ES-I3 (cell line): ENCODE measurements at regions not wholly inside any gene's neighbourhood (a gene's known extent, or its start where the extent isn't known, plus 50 kb on each side); places are given as distances from the start of the nearest gene placed in this dataset.

ENCODE experiments used
- H3K36me3 ChIP-seq: 2 replicates; pipeline ENCODE4 v1.6.1; 2013; ENCODE audit warnings: mild to moderate bottlenecking, low read length, control low read depth, moderate library complexity; ENCODE audit not compliant: insufficient read depth
- H3K4me1 ChIP-seq: 2 replicates; pipeline ENCODE4 v1.6.1; 2013; ENCODE audit warnings: mild to moderate bottlenecking, control low read depth, low read length; ENCODE audit not compliant: insufficient read depth
- H3K9ac ChIP-seq: 2 replicates; pipeline ENCODE4 v1.6.1; 2013; ENCODE audit warnings: low read depth, mild to moderate bottlenecking, low read length, moderate library complexity
- H3K9me3 ChIP-seq: 2 replicates; pipeline ENCODE4 v1.6.1; 2013; ENCODE audit warnings: mild to moderate bottlenecking, low read length, moderate library complexity; ENCODE audit not compliant: control insufficient read depth, insufficient read depth

DNA sequence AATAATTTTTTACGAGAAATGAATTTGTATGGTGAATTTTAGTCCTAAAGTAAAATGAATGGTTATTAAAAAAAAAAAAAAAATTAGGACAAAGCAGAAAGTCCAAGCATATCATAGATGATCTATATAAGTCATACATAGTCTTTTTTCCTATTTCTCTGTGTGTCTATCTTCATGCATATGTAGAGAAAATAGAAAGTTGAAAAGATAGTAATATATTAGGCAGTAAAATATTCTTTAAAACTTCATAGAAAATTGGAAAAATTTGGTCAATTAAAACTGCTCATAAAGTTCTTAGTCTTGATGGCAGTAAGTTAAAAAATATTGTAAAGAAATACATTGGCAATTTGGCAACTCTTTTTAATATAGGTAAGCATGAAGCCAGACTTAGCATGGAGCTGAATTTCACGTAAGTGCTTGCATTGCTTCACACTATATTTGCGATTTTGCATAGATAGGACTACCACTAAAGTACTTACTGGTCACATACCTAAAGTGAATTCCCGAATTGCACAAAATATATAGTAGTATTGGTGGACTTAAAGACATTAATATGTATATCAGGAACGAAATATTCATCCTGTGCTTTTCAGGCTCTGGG is 303.8 kb downstream of the IPO8 start:
- Histone ChIP-seq H3K9ac (no peak overlapping the region), H3K9me3 (peaks cover 18% of the 10 kb centered on the region), H3K36me3 (no peaks in the 10 kb centered on the region), H3K4me1 (no peaks in the 10 kb centered on the region)

DNA sequence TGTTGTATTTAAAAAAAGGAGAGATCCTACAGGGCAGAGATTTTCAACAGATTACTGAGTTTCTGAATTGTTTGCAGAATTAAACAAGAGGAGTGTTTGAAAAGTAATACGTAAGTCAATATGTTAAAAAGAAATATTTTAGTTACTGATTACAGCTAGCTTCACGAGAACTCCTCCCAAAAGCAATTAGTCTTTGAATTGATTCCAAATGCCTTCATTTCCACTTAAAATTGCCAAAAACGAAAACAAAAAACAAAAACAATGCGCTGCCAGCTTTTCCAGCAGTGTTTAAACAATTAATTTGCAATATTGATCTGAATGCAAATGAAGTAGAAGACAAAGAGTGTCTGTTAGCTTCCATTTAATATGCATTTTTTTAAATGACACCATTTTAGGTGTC is 310.0 kb downstream of the IPO8 start:
- no peak overlapping the region for H3K9ac ChIP-seq
- no peaks in the 10 kb centered on the region; the same call in 1 of the 2 replicates for H3K9me3 ChIP-seq
- no peaks in the 10 kb centered on the region for H3K36me3 ChIP-seq
- no peaks in the 10 kb centered on the region for H3K4me1 ChIP-seq

DNA sequence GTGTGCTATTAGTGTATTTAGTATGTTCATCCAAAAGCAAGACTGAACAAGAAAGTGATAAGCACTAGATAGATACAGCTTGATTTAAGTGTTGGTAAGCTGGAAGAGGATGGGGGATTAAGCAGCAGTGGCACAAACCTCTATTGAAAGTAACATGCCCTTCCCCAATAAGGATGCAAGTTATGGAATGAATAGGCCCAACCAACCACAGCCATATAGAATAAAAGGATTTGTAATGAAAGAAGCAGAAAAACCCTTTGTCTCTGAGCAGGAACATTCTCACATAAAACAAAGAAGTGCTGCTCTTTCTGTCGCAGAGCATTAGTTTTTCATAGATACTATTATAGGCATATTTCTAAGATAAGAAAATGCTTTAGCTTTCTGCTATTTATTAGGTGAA is 310.7 kb downstream of the IPO8 start:
- Histone ChIP-seq H3K36me3 (no peaks in the 10 kb centered on the region), H3K4me1 (no peaks in the 10 kb centered on the region), H3K9ac (no peak overlapping the region), H3K9me3 (no peaks in the 10 kb centered on the region; the same call in 1 of the 2 replicates)

DNA sequence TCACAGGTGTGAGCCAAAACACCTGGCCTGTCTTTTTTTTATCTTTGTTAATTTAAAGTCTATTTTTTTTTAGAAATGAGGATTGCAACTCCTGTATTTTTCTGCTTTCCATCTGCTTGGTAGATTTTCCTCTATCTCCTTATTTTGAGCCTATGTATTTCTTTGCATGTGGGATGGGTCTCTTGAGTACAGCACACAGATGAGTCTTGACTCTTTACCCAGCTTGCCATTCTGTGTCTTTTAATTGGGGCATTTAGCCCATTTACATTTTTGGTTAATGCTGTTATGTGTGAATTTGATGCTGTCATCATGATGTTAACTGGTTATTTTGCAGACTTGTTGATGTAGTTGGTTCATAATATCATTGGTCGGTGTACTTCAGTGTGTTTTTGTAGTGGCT is 317.4 kb downstream of the IPO8 start:
- Histone ChIP-seq H3K4me1 (no peaks in the 10 kb centered on the region), H3K9ac (no peak overlapping the region), H3K9me3 (no peaks in the 10 kb centered on the region), H3K36me3 (no peaks in the 10 kb centered on the region)

DNA sequence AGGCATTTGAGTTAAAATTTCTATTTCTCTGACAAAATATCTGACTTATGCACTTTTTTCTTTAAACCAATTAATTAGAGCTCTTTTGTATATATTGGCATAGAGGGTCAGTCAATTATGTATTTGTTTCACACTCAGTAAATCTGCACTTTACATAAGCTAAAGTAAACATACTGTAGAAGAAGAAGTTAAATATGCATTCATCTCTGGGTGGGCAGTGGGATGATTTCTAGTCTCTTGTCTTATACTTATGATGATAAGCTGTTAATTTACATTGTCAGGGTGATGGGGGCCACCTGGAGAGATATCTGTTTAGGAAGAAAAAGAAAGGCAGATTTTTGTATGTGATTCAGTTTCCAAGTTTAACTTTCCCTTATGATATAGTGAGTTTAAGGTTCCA is 330.8 kb downstream of the IPO8 start:
- Histone ChIP-seq H3K9ac (no peak overlapping the region), H3K36me3 (no peaks in the 10 kb centered on the region), H3K9me3 (peaks cover 3% of the 10 kb centered on the region; the same call in 1 of the 2 replicates), H3K4me1 (no peaks in the 10 kb centered on the region)

DNA sequence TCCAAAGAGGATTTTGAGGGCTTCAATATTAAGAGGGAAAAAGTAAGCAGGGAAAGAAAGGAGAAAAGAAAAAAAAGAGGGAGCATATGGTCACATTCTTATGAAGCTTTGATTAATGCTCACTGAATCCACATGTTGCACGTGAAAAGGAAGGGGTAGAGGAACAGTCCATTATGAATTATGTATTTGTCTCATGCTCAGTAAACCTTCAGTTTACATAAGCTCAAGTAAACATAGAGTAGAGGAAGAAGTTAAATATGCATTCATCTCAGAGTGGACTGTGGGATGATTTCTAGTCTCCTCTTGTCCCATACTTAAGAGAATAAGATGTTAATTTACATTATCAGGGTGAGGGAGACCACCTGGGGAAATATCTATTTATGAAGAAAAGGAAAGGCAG is 334.5 kb downstream of the IPO8 start:
- peaks cover 3% of the 10 kb centered on the region; the same call in 1 of the 2 replicates for H3K9me3 ChIP-seq
- no peaks in the 10 kb centered on the region for H3K4me1 ChIP-seq
- H3K36me3 ChIP-seq, result no peaks in the 10 kb centered on the region
- H3K9ac ChIP-seq, result no peak overlapping the region

DNA sequence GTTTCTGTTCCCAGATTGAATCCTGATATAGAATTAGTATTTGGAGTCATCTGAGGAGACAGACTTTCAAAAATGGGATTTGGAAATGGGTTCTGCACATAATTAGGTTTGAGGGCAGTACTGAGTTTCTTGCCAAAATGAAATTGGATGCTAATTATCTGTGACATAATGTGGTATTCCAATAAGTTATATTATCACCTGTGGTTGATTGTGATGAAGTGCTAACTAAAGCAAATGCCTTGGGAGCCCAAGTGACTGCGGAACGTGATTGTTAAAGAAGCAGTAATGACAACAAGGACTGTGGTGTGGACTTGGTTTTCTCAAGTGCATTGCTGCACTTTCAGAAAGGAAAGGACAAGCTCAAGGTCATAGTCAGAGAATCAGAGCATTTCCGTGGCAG is 337.0 kb downstream of the IPO8 start:
- Histone ChIP-seq H3K4me1 (no peaks in the 10 kb centered on the region), H3K9ac (no peak overlapping the region), H3K36me3 (no peaks in the 10 kb centered on the region), H3K9me3 (peaks cover 3% of the 10 kb centered on the region; the same call in 1 of the 2 replicates)

DNA sequence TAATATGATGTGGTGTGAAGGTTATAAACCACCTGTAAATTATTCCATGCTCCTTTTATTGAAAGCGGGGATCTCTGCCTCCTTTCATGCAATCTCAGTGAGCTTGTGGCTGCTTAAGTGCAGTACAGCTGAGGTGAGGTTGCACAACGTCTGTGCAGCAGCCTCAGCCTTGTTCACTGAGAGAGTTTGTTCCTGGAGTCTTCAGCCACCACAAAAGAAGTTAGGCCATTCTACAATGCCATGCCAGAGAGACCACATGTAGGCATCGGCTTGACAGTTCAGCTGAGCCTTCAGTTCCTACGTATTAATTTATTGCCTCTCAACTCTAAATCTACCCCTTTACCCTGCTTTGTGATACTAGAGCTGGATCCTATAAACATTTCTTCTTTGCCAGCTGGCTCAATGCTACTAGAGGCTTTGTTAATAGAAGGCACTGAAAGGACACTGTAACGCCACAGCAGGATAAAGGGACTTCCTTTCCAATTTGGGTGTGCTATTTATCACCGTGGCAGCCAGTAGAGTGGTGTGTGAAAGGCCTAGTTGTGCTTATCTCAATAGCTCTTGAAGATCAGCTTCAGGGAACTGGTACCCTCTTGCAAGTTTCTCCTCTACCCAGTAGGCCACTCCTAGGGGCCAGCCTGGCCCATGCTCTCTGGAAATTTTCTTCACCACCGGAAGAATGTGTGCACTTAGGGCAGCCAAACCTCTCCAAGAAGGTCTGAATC is 337.7 kb downstream of the IPO8 start:
- Histone ChIP-seq H3K4me1 (no peaks in the 10 kb centered on the region), H3K9ac (no peak overlapping the region), H3K36me3 (no peaks in the 10 kb centered on the region), H3K9me3 (no peaks in the 10 kb centered on the region; the same call in 1 of the 2 replicates)

DNA sequence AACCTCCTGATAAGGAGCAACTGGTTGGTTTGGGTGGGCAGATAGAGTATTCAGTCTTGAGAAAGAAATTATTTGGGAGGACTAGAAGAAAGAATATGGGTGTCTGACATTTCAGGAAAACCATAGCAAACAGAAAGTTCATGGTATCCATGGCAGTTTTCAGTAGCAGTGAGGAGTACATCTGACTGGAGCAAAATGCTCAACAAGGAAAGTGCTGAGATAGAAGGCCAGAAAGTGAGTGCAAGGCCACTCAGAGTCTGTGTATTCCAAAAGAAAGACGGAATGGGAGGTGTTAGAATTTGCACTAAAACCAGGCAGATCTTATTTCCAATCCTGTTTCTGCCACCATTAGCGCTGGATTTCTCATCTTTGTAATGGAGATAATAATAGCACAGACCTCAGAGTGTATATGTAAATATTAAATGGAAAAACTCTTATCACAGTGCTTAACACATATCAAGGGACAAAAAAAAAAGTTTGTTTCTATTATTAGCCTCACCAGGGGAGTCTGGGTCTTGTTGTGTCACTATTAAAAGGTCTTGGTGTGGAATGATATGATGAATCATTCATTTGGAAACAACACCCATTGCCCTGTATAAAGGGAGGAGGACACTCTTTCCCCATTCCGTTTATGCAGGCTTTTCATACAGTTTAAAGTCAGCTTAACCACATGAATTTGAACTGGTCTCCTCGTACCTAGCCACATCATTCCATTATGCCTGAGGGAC is 349.8 kb downstream of the IPO8 start:
- H3K36me3 ChIP-seq, result no peaks in the 10 kb centered on the region
- no peak overlapping the region for H3K9ac ChIP-seq
- no peaks in the 10 kb centered on the region for H3K9me3 ChIP-seq
- H3K4me1 ChIP-seq, result no peaks in the 10 kb centered on the region

DNA sequence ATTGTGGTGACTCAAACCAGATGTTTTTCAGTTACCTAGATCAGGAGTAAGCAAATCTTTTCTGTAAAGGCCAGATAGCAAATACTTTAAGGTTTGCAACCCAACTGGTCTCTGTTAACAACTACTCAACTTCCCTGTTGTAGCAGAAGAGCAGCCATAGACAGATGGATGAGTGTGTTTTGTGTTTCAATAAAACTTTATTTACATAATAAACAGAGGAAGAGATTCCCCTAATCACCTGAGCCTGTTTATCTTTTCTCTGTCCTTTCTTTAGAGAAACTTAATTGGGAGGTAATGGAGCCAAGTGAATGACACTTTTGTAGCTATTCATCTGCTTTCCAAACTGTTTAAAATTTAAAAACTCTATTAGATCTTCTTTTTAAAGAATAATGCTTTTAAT is 365.1 kb downstream of the IPO8 start:
- Histone ChIP-seq H3K4me1 (peaks cover 6% of the 10 kb centered on the region; the same call in 1 of the 2 replicates), H3K9ac (no peak overlapping the region), H3K9me3 (no peaks in the 10 kb centered on the region), H3K36me3 (no peaks in the 10 kb centered on the region)

DNA sequence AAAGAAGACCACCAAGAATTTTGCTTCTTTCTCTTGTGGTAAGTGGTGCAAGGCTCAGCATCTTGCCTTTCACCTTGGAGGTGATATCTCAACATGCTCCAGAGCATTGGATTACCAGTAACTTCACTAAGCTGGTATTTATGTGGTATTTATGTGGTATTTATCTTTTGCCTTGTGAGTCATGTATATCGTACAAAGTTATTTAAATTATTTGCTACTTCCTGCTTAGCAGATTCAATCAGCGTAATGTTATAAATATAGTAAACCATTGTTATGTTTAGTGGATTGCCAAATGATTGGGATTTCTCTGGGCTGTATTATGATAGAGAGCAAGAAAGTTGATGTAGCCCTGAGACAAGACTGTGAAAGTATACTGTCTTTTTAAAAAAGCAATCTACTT is 366.4 kb downstream of the IPO8 start:
- peaks cover 6% of the 10 kb centered on the region; the same call in 1 of the 2 replicates for H3K4me1 ChIP-seq
- H3K9ac ChIP-seq, result no peak overlapping the region
- H3K36me3 ChIP-seq, result no peaks in the 10 kb centered on the region
- H3K9me3 ChIP-seq, result no peaks in the 10 kb centered on the region

DNA sequence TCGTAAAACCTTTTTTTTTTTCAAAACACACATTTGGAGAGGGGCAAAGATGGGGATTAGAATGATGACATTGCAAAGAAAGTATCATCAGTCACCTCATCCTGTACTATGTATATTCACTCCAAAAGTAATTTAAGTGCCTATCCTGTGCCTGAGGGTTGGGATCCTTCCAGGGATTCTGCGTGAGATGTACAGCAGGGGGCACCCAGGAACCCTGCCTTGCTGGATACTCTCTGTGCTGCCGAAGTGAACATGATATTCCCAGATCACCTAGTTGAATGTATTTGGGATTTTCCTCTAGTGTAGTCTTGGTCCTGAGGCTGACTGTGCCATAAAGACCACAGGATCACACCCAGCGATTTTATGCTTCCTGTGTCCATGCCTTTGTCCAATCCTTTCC is 372.7 kb downstream of the IPO8 start:
- H3K9me3 ChIP-seq, result 0 out of 2 replicates have a peak, but pooled peaks cover 5% of the 10 kb centered on the region
- no peaks in the 10 kb centered on the region for H3K4me1 ChIP-seq
- no peak overlapping the region for H3K9ac ChIP-seq
- H3K36me3 ChIP-seq, result no peaks in the 10 kb centered on the region

DNA sequence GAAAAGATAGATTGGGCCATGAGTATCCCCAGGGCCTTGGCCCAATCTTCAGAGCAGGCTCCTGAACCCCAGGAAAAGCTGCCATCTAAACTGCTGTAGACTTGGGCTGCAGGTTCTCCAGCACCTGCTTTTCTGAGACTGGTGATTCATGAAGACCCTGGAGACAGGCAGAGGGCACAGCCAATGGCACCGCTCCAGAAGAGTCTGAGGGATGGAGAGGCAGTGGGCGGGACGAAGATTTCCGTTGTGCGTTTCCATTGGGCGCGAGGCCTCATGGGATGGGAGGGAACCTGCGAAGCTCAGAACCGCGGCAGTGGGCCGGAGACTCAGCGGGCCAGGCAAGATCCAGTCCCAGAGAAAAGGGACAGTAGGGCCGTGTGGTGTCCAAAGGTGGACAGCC is 375.1 kb downstream of the IPO8 start:
- no peaks in the 10 kb centered on the region for H3K36me3 ChIP-seq
- no peak overlapping the region for H3K9ac ChIP-seq
- no peaks in the 10 kb centered on the region for H3K4me1 ChIP-seq
- H3K9me3 ChIP-seq, result 0 out of 2 replicates have a peak, but pooled peaks cover 5% of the 10 kb centered on the region

DNA sequence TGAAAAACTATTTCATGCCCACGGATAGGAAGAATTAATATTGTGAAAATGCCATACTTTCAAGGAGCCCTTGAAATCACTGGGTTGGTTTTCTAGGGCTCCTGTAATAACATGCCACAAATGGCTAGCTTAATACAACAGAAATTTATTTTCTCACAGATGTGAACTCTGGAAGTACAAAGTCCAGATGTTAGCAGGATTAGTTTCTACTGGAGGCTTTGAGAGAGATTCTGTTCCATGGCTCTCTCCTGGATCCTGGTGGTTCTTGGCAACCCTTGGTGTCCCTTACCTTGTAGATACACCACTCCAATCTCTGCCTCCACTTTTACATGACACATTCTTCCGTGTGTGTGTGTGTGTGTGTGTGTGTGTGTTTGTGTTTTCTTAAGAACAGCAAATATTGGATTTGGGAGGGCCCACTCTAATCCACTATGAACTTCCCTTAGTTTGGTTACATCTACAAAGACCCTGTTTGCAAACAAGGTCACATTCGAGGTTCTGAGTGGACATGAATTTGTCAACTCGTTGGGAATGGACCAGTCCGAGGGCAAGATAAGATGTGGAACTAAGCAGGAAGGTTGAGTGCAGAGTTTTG is 381.1 kb downstream of the IPO8 start:
- H3K9me3 ChIP-seq, result peaks cover 3% of the 10 kb centered on the region; the same call in 1 of the 2 replicates
- H3K36me3 ChIP-seq, result no peaks in the 10 kb centered on the region
- no peaks in the 10 kb centered on the region for H3K4me1 ChIP-seq
- no peak overlapping the region for H3K9ac ChIP-seq
